T-helper 9 cell (primary cell): ENCODE measurements at regions not wholly inside any gene's neighbourhood (a gene's known extent, or its start where the extent isn't known, plus 50 kb on each side); places are given as distances from the start of the nearest gene placed in this dataset.
"Not testable (repeated sequence)": the region's sequence is repeated elsewhere in the genome, so short reads cannot be mapped to it uniquely, and the experiment has no call there.

Experiments used
- DNase-seq: peaks from one replicate; pipeline ENCODE4 v3.0.0-alpha.2; 2020

- DNase-seq: no peak
These were observed 145.6 kb upstream of the ABI3BP start for GRCh38 chr3:101138817-101139216.

GRCh38 chr3:101134331-101134730, 141.1 kb upstream of the ABI3BP start:
- DNase-seq: no peak

- DNase-seq: no peak
These were observed 140.4 kb upstream of the ABI3BP start for GRCh38 chr3:101133652-101134051.

GRCh38 chr3:101133197-101133596, 140.0 kb upstream of the ABI3BP start:
- not testable (repeated sequence) for DNase-seq

GRCh38 chr3:101131767-101132166, 138.5 kb upstream of the ABI3BP start:
- no peak for DNase-seq

- DNase-seq: no peak
These were observed 135.6 kb upstream of the ABI3BP start for GRCh38 chr3:101128786-101129185.

GRCh38 chr3:101128001-101128400, 134.8 kb upstream of the ABI3BP start:
- DNase-seq: no peak

GRCh38 chr3:101124125-101124524, 130.9 kb upstream of the ABI3BP start:
- no peak for DNase-seq

GRCh38 chr3:101123081-101123480, 129.9 kb upstream of the ABI3BP start:
- DNase-seq: no peak

- no peak for DNase-seq
These were observed 129.5 kb upstream of the ABI3BP start for GRCh38 chr3:101122681-101123080.

- DNase-seq: no peak
These were observed 126.8 kb upstream of the ABI3BP start for GRCh38 chr3:101120039-101120438.

- DNase-seq: no peak
These were observed 126.3 kb upstream of the ABI3BP start for GRCh38 chr3:101119535-101119934.

GRCh38 chr3:101117980-101118379, 124.8 kb upstream of the ABI3BP start:
- DNase-seq: no peak

- DNase-seq: no peak
These were observed 124.2 kb upstream of the ABI3BP start for GRCh38 chr3:101117465-101117864.

GRCh38 chr3:101110295-101110694, 117.1 kb upstream of the ABI3BP start:
- DNase-seq: not testable (repeated sequence)

- no peak for DNase-seq
These were observed 111.1 kb upstream of the ABI3BP start for GRCh38 chr3:101104321-101104720.

- DNase-seq: no peak
These were observed 109.6 kb upstream of the ABI3BP start for GRCh38 chr3:101102678-101103296.

- no peak for DNase-seq
These were observed 107.3 kb upstream of the ABI3BP start for GRCh38 chr3:101100361-101101009.

- DNase-seq: no peak
These were observed 106.6 kb upstream of the ABI3BP start for GRCh38 chr3:101099791-101100190.

- DNase-seq: no peak
These were observed 103.2 kb upstream of the ABI3BP start for GRCh38 chr3:101096444-101096843.

GRCh38 chr3:101095693-101096430, 102.6 kb upstream of the ABI3BP start:
- DNase-seq: no peak

- DNase-seq: no peak
These were observed 98.3 kb upstream of the ABI3BP start for GRCh38 chr3:101091489-101091888.

GRCh38 chr3:101085752-101086151, 92.5 kb upstream of the ABI3BP start:
- no peak for DNase-seq

- no peak for DNase-seq
These were observed 91.2 kb upstream of the ABI3BP start for GRCh38 chr3:101084404-101084803.
